Stimulated activated CD8-positive, alpha-beta memory T cell treated with anti-CD3 and anti-CD28 coated beads, Interleukin-4, amount 100 ng/mL, for 4 hours (primary cell): ENCODE measurements at regions not wholly inside any gene's neighbourhood (a gene's known extent, or its start where the extent isn't known, plus 50 kb on each side); places are given as distances from the start of the nearest gene placed in this dataset.

Source experiments
- DNase-seq, 2 donors: peaks; one replicate each; pipeline ENCODE4 v3.0.0-alpha.2; 2020; ENCODE audit warnings: low read depth in 2 of 2, low spot score in 1 of 2

GRCh38 chr18:44467718-44468117 lies 213.0 kb upstream of the SETBP1 start:
- DNase-seq = no peak

GRCh38 chr18:44473394-44474066 lies 207.2 kb upstream of the SETBP1 start:
- DNase-seq = no peak

- DNase-seq = no peak
These were observed 206.6 kb upstream of the SETBP1 start for GRCh38 chr18:44474067-44474411.

- DNase-seq = no peak
These were observed 206.1 kb upstream of the SETBP1 start for GRCh38 chr18:44474591-44474990.

- DNase-seq = no peak
These were observed 197.9 kb upstream of the SETBP1 start for GRCh38 chr18:44482761-44483160.

GRCh38 chr18:44495151-44495550 lies 185.5 kb upstream of the SETBP1 start:
- DNase-seq = no peak

- no peak for DNase-seq
These were observed 183.4 kb upstream of the SETBP1 start for GRCh38 chr18:44497311-44497710.

GRCh38 chr18:44497757-44498490 lies 182.8 kb upstream of the SETBP1 start:
- no peak for DNase-seq

- no peak for DNase-seq
These were observed 179.7 kb upstream of the SETBP1 start for GRCh38 chr18:44500808-44501610.

- no peak for DNase-seq
These were observed 178.5 kb upstream of the SETBP1 start for GRCh38 chr18:44502221-44502620.

- no peak for DNase-seq
These were observed 177.9 kb upstream of the SETBP1 start for GRCh38 chr18:44502790-44503189.

GRCh38 chr18:44503854-44504253 lies 176.8 kb upstream of the SETBP1 start:
- no peak for DNase-seq

GRCh38 chr18:44507729-44508325 lies 172.9 kb upstream of the SETBP1 start:
- peak in 1 of 2 donors; percentile 7 for DNase-seq

GRCh38 chr18:44508474-44508873 lies 172.2 kb upstream of the SETBP1 start:
- no peak for DNase-seq

GRCh38 chr18:44509048-44509447 lies 171.6 kb upstream of the SETBP1 start:
- DNase-seq = no peak

GRCh38 chr18:44510390-44510789 lies 170.3 kb upstream of the SETBP1 start:
- DNase-seq = no peak

- DNase-seq = no peak
These were observed 167.5 kb upstream of the SETBP1 start for GRCh38 chr18:44513233-44513632.

- no peak for DNase-seq
These were observed 166.6 kb upstream of the SETBP1 start for GRCh38 chr18:44514106-44514505.

GRCh38 chr18:44514766-44515165 lies 165.9 kb upstream of the SETBP1 start:
- DNase-seq = no peak

- no peak for DNase-seq
These were observed 164.2 kb upstream of the SETBP1 start for GRCh38 chr18:44516450-44516849.

GRCh38 chr18:44517136-44517535 lies 163.6 kb upstream of the SETBP1 start:
- no peak for DNase-seq
